Osteocyte (in vitro differentiated cells): ENCODE measurements at regions not wholly inside any gene's neighbourhood (a gene's known extent, or its start where the extent isn't known, plus 50 kb on each side); places are given as distances from the start of the nearest gene placed in this dataset.

ENCODE experiments used
- DNase-seq: peaks from one replicate; pipeline ENCODE4 v3.0.0; 2021; ENCODE audit warnings: mixed read lengths; ENCODE audit not compliant: unreplicated experiment; ENCODE audit errors: extremely low spot score
- H3K27ac Mint-ChIP-seq: one replicate; pipeline ENCODE4 v1.8.0; 2021; ENCODE audit warnings: mild to moderate bottlenecking, mixed read lengths; ENCODE audit not compliant: unreplicated experiment
- H3K27me3 Mint-ChIP-seq: one replicate; pipeline ENCODE4 v1.8.0; 2021; ENCODE audit warnings: mixed read lengths; ENCODE audit not compliant: unreplicated experiment
- H3K36me3 Mint-ChIP-seq: one replicate; pipeline ENCODE4 v1.8.0; 2021; ENCODE audit warnings: mixed read lengths; ENCODE audit not compliant: unreplicated experiment
- H3K4me1 Mint-ChIP-seq: one replicate; pipeline ENCODE4 v1.8.0; 2021; ENCODE audit warnings: mixed read lengths; ENCODE audit not compliant: unreplicated experiment
- H3K4me3 Mint-ChIP-seq: one replicate; pipeline ENCODE4 v1.8.0; 2021; ENCODE audit warnings: mild to moderate bottlenecking, moderate library complexity, mixed read lengths; ENCODE audit not compliant: unreplicated experiment
- H3K9me3 Mint-ChIP-seq: one replicate; pipeline ENCODE4 v1.8.0; 2021; ENCODE audit warnings: mixed read lengths; ENCODE audit not compliant: unreplicated experiment
- TF ChIP-seq, protein P1 (sequence below): fragments of 200-600 bp; sonication (generic); IDR thresholded peaks from 2 replicates; pipeline ENCODE4 v1.5.0; 2021; ENCODE audit warnings: antibody characterized with exemption, mild to moderate bottlenecking, moderate library complexity

DNA sequence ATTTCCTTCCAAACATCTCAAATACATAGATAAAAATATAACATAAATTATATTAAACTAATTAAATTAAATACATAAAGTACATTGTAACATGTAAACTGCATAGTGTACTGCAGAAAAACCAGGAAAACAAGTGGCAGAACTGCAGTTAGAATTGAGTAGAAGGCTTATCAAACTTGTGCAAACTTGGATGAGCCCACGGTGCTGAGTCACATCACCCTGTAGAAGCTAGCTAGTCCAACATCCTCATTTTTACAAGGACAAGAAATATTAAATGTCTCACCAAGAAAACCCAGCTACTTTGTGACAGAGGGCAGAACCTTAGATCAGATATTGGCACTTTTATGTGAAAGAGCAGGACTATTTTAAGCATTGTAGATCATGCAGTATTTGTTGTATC is 807.9 kb upstream of the NUDT12 start:
- Mint-ChIP-seq H3K36me3 (no peaks in the 10 kb centered on the region), H3K4me1 (peaks cover 7% of the 10 kb centered on the region), H3K27me3 (no peaks in the 10 kb centered on the region), H3K9me3 (peaks cover 17% of the 10 kb centered on the region), H3K4me3 (no peak overlapping the region), H3K27ac (no peak overlapping the region)
- DNase-seq: no peak
- TF ChIP-seq, protein P1, sequence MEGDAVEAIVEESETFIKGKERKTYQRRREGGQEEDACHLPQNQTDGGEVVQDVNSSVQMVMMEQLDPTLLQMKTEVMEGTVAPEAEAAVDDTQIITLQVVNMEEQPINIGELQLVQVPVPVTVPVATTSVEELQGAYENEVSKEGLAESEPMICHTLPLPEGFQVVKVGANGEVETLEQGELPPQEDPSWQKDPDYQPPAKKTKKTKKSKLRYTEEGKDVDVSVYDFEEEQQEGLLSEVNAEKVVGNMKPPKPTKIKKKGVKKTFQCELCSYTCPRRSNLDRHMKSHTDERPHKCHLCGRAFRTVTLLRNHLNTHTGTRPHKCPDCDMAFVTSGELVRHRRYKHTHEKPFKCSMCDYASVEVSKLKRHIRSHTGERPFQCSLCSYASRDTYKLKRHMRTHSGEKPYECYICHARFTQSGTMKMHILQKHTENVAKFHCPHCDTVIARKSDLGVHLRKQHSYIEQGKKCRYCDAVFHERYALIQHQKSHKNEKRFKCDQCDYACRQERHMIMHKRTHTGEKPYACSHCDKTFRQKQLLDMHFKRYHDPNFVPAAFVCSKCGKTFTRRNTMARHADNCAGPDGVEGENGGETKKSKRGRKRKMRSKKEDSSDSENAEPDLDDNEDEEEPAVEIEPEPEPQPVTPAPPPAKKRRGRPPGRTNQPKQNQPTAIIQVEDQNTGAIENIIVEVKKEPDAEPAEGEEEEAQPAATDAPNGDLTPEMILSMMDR: no peak

DNA sequence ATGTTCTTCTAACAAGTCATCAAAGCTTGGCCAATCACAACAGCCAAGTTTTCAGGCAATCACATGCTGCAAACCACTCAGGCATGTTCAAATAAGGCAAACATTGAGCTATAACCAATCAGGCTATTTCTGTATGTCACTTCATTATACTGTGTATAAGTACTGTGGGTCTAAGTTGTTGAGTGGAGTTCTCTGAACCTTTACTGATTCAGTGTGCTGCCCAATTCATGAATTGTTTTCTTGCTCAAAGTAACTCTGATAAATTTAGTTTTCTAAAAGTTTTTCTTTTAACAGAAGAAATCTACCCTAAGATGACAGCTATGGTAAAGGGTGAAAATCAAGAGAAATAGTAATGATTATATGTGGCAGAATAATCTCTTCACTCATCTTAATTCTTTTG is 805.4 kb upstream of the NUDT12 start:
- H3K27me3 Mint-ChIP-seq: no peaks in the 10 kb centered on the region
- H3K36me3 Mint-ChIP-seq: no peaks in the 10 kb centered on the region
- H3K4me3 Mint-ChIP-seq: no peak overlapping the region
- peaks cover 10% of the 10 kb centered on the region for H3K4me1 Mint-ChIP-seq
- DNase-seq: no peak
- no peak overlapping the region for H3K27ac Mint-ChIP-seq
- peaks cover 17% of the 10 kb centered on the region for H3K9me3 Mint-ChIP-seq
- TF ChIP-seq, protein P1: no peak

DNA sequence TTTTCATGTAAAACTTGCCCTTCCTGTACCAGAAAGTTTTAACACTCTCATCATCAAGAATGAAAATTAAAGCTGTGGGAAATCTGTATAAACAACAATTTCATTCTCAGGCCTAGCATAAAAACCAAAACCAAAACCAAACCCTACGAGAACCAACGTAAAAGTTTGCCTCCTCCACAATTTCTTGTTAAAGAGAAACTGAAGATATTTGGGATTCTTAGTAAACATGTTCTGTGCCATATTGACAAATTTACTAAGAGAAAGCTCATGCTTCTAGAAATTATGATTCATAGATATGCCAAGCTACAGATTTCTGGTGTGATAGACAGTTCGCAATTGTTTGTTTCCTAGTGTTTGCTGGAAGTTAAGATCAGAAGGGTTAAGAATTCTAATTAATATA is 801.0 kb upstream of the NUDT12 start:
- no peak overlapping the region for H3K4me3 Mint-ChIP-seq
- H3K36me3 Mint-ChIP-seq: no peaks in the 10 kb centered on the region
- H3K27ac Mint-ChIP-seq: peak overlapping the region; percentile 16
- peaks cover 3% of the 10 kb centered on the region for H3K4me1 Mint-ChIP-seq
- H3K9me3 Mint-ChIP-seq: peaks cover 16% of the 10 kb centered on the region
- no peak for DNase-seq
- TF ChIP-seq, protein P1: no peak
- no peaks in the 10 kb centered on the region for H3K27me3 Mint-ChIP-seq

- Mint-ChIP-seq H3K4me1 (peaks cover 3% of the 10 kb centered on the region), H3K4me3 (no peak overlapping the region), H3K9me3 (peaks cover 1% of the 10 kb centered on the region), H3K27ac (no peak overlapping the region), H3K27me3 (no peaks in the 10 kb centered on the region), H3K36me3 (no peaks in the 10 kb centered on the region)
- TF ChIP-seq, protein P1: no peak
- DNase-seq: no peak
Observed at GRCh38 chr5:104361932-104362331, 799.3 kb upstream of the NUDT12 start.

DNA sequence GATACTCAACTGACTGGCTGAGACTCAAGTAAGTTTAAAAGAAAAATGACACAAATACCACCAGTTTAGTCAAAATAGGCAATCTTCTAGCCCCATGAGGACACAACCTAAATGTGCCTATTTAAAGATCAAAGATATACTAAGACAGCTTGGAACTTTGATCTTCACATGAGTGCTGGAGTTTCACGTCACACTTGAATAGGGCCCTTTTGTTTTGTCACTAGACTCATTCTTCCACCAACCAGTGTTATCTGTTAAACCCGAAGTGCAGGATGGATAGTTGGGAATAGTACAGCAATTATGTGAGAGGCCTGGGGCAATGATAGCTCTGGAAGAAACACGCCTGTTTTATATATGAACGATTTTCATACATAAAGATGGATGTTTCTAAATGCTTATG is 792.8 kb upstream of the NUDT12 start:
- no peaks in the 10 kb centered on the region for H3K9me3 Mint-ChIP-seq
- TF ChIP-seq, protein P1: no peak
- H3K27me3 Mint-ChIP-seq: no peaks in the 10 kb centered on the region
- DNase-seq: no peak
- H3K4me3 Mint-ChIP-seq: no peak overlapping the region
- no peak overlapping the region for H3K27ac Mint-ChIP-seq
- H3K4me1 Mint-ChIP-seq: peaks cover 3% of the 10 kb centered on the region
- H3K36me3 Mint-ChIP-seq: no peaks in the 10 kb centered on the region
